GM10248 (cell line): ENCODE measurements at regions not wholly inside any gene's neighbourhood (a gene's known extent, or its start where the extent isn't known, plus 50 kb on each side); places are given as distances from the start of the nearest gene placed in this dataset.

Experiments used
- CTCF ChIA-PET: fragments of 300-600 bp; sonication (Branson Sonifier 250); formaldehyde crosslinking; extraction: SDS; loops from one replicate; lab custom pipeline; 2021; ENCODE audit warnings: antibody characterized with exemption; lab: Yijun Ruan, JAX
- POLR2A ChIA-PET: fragments of 350-650 bp; sonication (Branson Sonifier 250); formaldehyde crosslinking; extraction: SDS; loops from one replicate; lab custom pipeline; 2020; ENCODE audit warnings: antibody characterized with exemption; lab: Yijun Ruan, JAX
- DNase-seq: peaks from one replicate; pipeline ENCODE4 v3.0.0; 2012; ENCODE audit errors: extremely low spot score
- TF ChIP-seq, protein P1 (sequence below): IDR thresholded peaks from 2 replicates; pipeline ENCODE4 v1.5.1; 2012; ENCODE audit warnings: mild to moderate bottlenecking, low read depth; ENCODE audit errors: extremely low read depth, missing control alignments, control extremely low read depth

DNA sequence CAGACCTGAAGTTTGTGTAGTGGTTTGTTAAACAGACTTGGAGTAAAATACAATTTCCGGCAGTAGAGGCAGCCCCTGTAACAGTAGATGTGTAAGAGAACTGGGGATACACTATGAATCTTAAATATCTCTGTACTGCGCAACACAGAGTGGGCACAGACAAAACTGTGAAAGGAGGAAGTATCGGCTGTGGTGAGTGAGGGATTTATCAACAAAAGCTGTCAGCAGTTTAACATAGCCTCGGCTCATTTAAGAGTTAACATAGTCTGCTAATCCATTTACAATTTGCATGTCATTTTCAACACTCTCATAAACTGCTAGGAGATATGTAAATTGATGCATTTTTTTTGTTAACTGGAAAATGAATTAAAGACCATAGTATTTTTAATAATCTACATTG is 225.2 kb downstream of the ZWINT start:
- CTCF ChIA-PET: no interaction called here
- DNase-seq: no peak
- POLR2A ChIA-PET: no interaction called here
- TF ChIP-seq, protein P1, sequence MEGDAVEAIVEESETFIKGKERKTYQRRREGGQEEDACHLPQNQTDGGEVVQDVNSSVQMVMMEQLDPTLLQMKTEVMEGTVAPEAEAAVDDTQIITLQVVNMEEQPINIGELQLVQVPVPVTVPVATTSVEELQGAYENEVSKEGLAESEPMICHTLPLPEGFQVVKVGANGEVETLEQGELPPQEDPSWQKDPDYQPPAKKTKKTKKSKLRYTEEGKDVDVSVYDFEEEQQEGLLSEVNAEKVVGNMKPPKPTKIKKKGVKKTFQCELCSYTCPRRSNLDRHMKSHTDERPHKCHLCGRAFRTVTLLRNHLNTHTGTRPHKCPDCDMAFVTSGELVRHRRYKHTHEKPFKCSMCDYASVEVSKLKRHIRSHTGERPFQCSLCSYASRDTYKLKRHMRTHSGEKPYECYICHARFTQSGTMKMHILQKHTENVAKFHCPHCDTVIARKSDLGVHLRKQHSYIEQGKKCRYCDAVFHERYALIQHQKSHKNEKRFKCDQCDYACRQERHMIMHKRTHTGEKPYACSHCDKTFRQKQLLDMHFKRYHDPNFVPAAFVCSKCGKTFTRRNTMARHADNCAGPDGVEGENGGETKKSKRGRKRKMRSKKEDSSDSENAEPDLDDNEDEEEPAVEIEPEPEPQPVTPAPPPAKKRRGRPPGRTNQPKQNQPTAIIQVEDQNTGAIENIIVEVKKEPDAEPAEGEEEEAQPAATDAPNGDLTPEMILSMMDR: no peak

GRCh38 chr10:56123247-56123646 is 237.8 kb downstream of the ZWINT start:
- ChIA-PET POLR2A (no interaction called here), CTCF (no interaction called here)
- no peak for DNase-seq
- TF ChIP-seq, protein P1: no peak

- ChIA-PET POLR2A (no interaction called here), CTCF (no interaction called here)
- TF ChIP-seq, protein P1: no peak
- no peak for DNase-seq
These were observed 244.4 kb downstream of the ZWINT start for GRCh38 chr10:56116684-56117083.

GRCh38 chr10:56109454-56109853 is 251.6 kb downstream of the ZWINT start:
- CTCF ChIA-PET: no interaction called here
- POLR2A ChIA-PET: no interaction called here
- no peak for DNase-seq
- TF ChIP-seq, protein P1: no peak

- TF ChIP-seq, protein P1: no peak
- POLR2A ChIA-PET: no interaction called here
- DNase-seq: no peak
- CTCF ChIA-PET: no interaction called here
These were observed 256.1 kb downstream of the ZWINT start for GRCh38 chr10:56104923-56105322.

- TF ChIP-seq, protein P1: no peak
- POLR2A ChIA-PET: no interaction called here
- DNase-seq: no peak
- CTCF ChIA-PET: no interaction called here
These were observed 256.6 kb downstream of the ZWINT start for GRCh38 chr10:56104487-56104886.

DNA sequence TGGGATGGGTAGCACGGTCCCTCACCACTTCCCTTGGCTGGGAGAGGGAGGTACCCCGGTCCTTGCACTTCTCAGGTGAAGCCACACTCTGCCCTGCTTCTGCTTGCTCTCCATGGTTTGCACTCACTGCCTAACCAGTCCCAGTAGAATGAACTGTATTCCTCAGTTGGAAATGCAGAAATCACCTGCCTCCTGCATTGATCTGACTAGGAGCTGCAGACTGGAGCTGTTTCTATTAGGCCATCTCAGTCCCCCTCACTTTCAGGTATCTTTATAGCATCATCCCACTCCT is 264.9 kb downstream of the ZWINT start:
- ChIA-PET CTCF (no interaction called here), POLR2A (no interaction called here)
- TF ChIP-seq, protein P1: no peak
- no peak for DNase-seq
